SU-DHL-6 (cell line): ENCODE measurements at regions not wholly inside any gene's neighbourhood (a gene's known extent, or its start where the extent isn't known, plus 50 kb on each side); places are given as distances from the start of the nearest gene placed in this dataset.

Experiments used
- H2AFZ ChIP-seq: fragments of 200-600 bp; sonication (generic); 2 replicates; pipeline ENCODE4 v1.6.1; 2014; ENCODE audit warnings: low read depth, mild to moderate bottlenecking, moderate library complexity, mixed read lengths, antibody characterized with exemption, low read length; ENCODE audit not compliant: severe bottlenecking
- H3F3A ChIP-seq: fragments of 200-600 bp; shearing (Covaris generic); 2 replicates; pipeline ENCODE4 v1.6.0; 2016; ENCODE audit warnings: antibody characterized with exemption, mild to moderate bottlenecking; ENCODE audit not compliant: insufficient read depth
- H3K27ac ChIP-seq: fragments of 200-600 bp; sonication (generic); 2 replicates; pipeline ENCODE4 v1.5.1; 2016; ENCODE audit warnings: low read depth, mild to moderate bottlenecking, low read length, moderate library complexity, mixed read lengths
- H3K27me3 ChIP-seq: fragments of 200-600 bp; sonication (generic), shearing (Covaris generic); 2 replicates; pipeline ENCODE4 v1.6.0; 2014; ENCODE audit warnings: mild to moderate bottlenecking, low read length
- H3K36me3 ChIP-seq: fragments of 200-600 bp; sonication (generic); 2 replicates; pipeline ENCODE4 v1.6.1; 2014; ENCODE audit warnings: mild to moderate bottlenecking, low read length, mixed read lengths
- H3K4me2 ChIP-seq: fragments of 300-600, 200-600 bp; shearing (Covaris generic), sonication (generic); 2 replicates; pipeline ENCODE4 v1.6.0; 2014; ENCODE audit warnings: low read length, low read depth, mild to moderate bottlenecking; ENCODE audit not compliant: poor library complexity, severe bottlenecking
- H3K4me3 ChIP-seq: fragments of 200-600 bp; sonication (generic); 2 replicates; pipeline ENCODE4 v1.5.1; 2014; ENCODE audit warnings: antibody characterized with exemption, low read length, mild to moderate bottlenecking, mixed read lengths; ENCODE audit not compliant: insufficient read depth, poor library complexity, severe bottlenecking
- H3K79me2 ChIP-seq: fragments of 200-600 bp; sonication (generic); 2 replicates; pipeline ENCODE4 v1.6.1; 2014; ENCODE audit warnings: mild to moderate bottlenecking, low read length, moderate library complexity; ENCODE audit not compliant: insufficient read depth
- H3K9ac ChIP-seq: fragments of 200-600 bp; sonication (generic); 2 replicates; pipeline ENCODE4 v1.7.0; 2014; ENCODE audit warnings: mild to moderate bottlenecking, low read length
- H3K9me2 ChIP-seq: fragments of 200-600 bp; sonication (generic); replicated peaks from 2 replicates; pipeline ENCODE4 v1.6.1; 2014; ENCODE audit warnings: low read length; ENCODE audit not compliant: insufficient read depth
- H3K9me3 ChIP-seq: fragments of 200-600 bp; sonication (generic); 2 replicates; pipeline ENCODE4 v1.6.1; 2014; ENCODE audit warnings: low read length, mixed read lengths; ENCODE audit not compliant: insufficient read depth
- H4K20me1 ChIP-seq: fragments of 200-600 bp; sonication (generic); 2 replicates; pipeline ENCODE4 v1.6.1; 2014; ENCODE audit warnings: low read depth, mild to moderate bottlenecking, antibody characterized with exemption, low read length, moderate library complexity, mixed read lengths
- CTCF ChIP-seq: fragments of 200-600 bp; sonication (generic); IDR thresholded peaks from one replicate; pipeline ENCODE4 v1.5.1; 2017; ENCODE audit warnings: antibody characterized with exemption, mild to moderate bottlenecking, low read length, moderate library complexity; ENCODE audit not compliant: insufficient read depth, poor library complexity, severe bottlenecking
- EZH2phosphoT487 ChIP-seq: fragments of 200-600 bp; sonication (generic), shearing (Covaris generic); conservative IDR thresholded peaks from 2 replicates; pipeline ENCODE4 v1.6.1; 2018; ENCODE audit warnings: mild to moderate bottlenecking, antibody characterized with exemption, low read length, moderate library complexity, mixed read lengths

- Histone ChIP-seq H4K20me1 (no peaks in the 10 kb centered on the region), H2AFZ (no peak overlapping the region), H3K79me2 (no peaks in the 10 kb centered on the region), H3K4me2 (no peak overlapping the region), H3K9ac (no peak overlapping the region), H3K9me2 (no peaks in the 10 kb centered on the region), H3K27ac (no peak overlapping the region), H3K9me3 (no peaks in the 10 kb centered on the region), H3K36me3 (no peaks in the 10 kb centered on the region), H3K27me3 (no peaks in the 10 kb centered on the region), H3K4me3 (no peak overlapping the region), H3F3A (no peaks in the 10 kb centered on the region)
- TF ChIP-seq CTCF (no peak), EZH2phosphoT487 (no peak)
Measured at GRCh38 chr14:85123755-85124154, 406.2 kb upstream of the FLRT2 start.

DNA sequence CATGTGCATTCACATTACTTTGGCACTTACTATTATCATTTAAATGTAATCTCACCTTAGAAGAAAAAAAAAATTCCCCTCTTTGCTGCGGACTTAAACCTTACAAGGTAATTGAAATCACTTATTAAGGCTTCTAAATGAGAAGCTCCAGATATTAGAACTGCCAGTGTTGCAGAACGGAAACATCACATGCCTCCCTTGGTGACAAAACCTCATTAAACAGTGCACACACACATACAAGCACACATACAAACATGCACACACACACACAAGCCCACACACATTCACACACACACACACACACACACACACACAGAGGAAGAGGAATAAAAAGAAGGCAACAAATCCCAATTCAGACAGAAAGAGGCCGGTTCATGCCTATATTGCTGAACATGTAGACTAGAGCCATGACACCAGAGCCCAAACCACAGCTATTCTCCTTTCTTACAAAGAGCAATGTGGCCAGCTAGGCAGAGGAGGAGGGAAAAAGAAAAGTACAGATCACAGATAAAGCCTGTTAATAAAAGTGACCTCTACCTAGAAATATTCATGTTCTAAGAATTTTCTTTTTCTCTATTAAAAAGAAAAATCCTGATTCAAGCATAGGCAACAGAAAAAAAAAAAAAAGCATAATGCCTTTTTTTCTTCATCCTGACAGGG is 405.2 kb upstream of the FLRT2 start:
- TF ChIP-seq EZH2phosphoT487: no peak
- Histone ChIP-seq H3F3A (no peaks in the 10 kb centered on the region), H4K20me1 (no peaks in the 10 kb centered on the region), H3K27ac (no peak overlapping the region), H3K79me2 (no peaks in the 10 kb centered on the region), H3K27me3 (no peaks in the 10 kb centered on the region), H2AFZ (no peak overlapping the region), H3K4me2 (no peak overlapping the region), H3K9me2 (no peaks in the 10 kb centered on the region), H3K36me3 (no peaks in the 10 kb centered on the region), H3K9ac (no peak overlapping the region), H3K4me3 (no peak overlapping the region), H3K9me3 (no peaks in the 10 kb centered on the region)

GRCh38 chr14:85125291-85125670 is 404.7 kb upstream of the FLRT2 start:
- no peaks in the 10 kb centered on the region for H3K27me3 ChIP-seq
- H3K4me3 ChIP-seq: no peak overlapping the region
- H4K20me1 ChIP-seq: no peaks in the 10 kb centered on the region
- TF ChIP-seq EZH2phosphoT487: no peak
- no peak for TF ChIP-seq CTCF
- H3K79me2 ChIP-seq: no peaks in the 10 kb centered on the region
- H3K4me2 ChIP-seq: no peak overlapping the region
- no peaks in the 10 kb centered on the region for H3F3A ChIP-seq
- no peak overlapping the region for H3K27ac ChIP-seq
- H3K9me2 ChIP-seq: no peaks in the 10 kb centered on the region
- H2AFZ ChIP-seq: no peak overlapping the region
- H3K9ac ChIP-seq: no peak overlapping the region
- H3K9me3 ChIP-seq: no peaks in the 10 kb centered on the region
- no peaks in the 10 kb centered on the region for H3K36me3 ChIP-seq

DNA sequence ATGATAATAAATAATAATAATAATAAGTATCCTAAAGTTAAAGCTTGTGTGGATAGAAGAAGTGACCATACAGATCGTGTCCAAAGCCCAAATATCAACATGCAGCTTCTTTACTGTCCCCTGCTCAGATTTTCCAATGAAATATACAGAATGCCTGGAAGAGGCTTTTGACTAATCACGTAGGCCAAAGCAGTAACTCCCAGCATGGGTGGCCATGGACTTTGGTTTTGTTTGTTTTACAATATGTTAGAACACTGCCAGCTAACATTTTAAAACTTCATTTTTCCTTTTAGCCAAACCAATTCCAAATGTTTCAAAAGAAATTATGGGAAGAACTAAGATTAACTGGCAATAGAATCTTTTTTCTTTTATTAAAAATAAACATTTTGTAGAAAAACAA is 400.0 kb upstream of the FLRT2 start:
- TF ChIP-seq CTCF (no peak), EZH2phosphoT487 (no peak)
- Histone ChIP-seq H3F3A (no peaks in the 10 kb centered on the region), H3K4me3 (no peak overlapping the region), H3K9me2 (no peaks in the 10 kb centered on the region), H3K36me3 (no peaks in the 10 kb centered on the region), H3K9ac (no peak overlapping the region), H2AFZ (no peak overlapping the region), H3K9me3 (no peaks in the 10 kb centered on the region), H3K79me2 (no peaks in the 10 kb centered on the region), H3K4me2 (no peak overlapping the region), H4K20me1 (no peaks in the 10 kb centered on the region), H3K27me3 (no peaks in the 10 kb centered on the region), H3K27ac (no peak overlapping the region)
